NCI-H1694 treated with DMSO at 0.1 percent for 48 hours (cell line): ENCODE measurements at regions not wholly inside any gene's neighbourhood (a gene's known extent, or its start where the extent isn't known, plus 50 kb on each side); places are given as distances from the start of the nearest gene placed in this dataset.

Experiments used
- DNase-seq: peaks from one replicate; lab custom pipeline; 2025; lab: John Stamatoyannopoulos, UW

- DNase-seq: no peak
Measured at GRCh38 chr5:51449026-51449425, 65.8 kb downstream of the ISL1 start.

DNA sequence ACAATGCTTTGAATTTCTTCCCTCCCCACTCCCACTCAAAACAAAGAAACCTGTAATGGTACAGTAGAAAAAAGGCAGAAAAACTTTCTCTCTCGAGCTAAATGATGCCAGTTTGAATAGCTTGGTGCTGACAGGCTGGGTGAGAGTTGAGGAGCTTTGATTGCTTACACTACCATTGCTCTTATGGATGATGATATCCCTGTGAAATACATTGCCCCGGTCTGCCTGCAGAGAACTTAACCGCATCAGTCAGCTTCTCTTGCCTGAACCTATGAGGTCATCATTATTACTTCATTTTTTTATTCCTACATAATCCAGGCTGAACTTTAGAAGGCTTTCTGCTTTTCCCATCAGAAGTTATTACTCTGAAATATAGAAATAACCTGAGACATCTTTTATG, 69.3 kb downstream of the ISL1 start:
- DNase-seq: no peak

DNA sequence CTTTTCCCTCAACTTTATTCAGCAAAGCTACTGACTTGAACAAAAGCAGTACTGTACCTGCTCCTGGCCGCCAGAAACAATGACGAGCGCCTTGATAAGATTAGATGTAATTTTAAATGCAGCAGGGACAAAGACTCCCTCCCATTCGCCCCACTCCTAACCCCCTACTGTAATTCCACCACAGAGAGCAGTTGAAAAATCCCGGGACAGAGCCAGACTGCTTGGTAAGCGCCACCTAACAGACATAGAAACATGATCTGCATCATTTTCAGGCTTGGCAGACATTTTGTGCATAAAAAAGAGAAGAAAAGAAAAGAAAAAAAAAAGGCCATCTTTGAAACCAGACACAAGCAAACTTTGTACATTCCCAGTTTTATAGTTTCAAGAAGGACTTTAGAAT, 81.9 kb downstream of the ISL1 start:
- no peak for DNase-seq

DNA sequence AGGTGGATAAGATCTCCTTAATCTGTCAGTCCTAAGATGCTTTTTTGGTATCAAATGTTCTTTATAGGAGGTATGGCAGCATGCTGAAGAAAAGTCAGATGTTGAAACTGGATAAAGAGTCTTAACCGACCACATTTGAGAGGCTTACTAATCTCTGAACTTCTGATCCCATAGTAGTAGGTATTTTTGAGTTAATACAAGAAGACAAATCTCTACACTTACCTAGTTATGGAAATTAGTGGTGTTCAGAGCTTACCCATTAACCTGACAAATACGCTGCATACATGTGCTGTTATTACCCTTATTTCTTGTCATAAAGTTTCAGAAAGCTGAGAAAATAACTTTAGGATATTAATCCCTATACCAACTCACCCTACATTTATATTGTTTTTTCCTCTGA, 83.0 kb downstream of the ISL1 start:
- no peak for DNase-seq

GRCh38 chr5:51468196-51468595, 84.9 kb downstream of the ISL1 start:
- no peak for DNase-seq

DNA sequence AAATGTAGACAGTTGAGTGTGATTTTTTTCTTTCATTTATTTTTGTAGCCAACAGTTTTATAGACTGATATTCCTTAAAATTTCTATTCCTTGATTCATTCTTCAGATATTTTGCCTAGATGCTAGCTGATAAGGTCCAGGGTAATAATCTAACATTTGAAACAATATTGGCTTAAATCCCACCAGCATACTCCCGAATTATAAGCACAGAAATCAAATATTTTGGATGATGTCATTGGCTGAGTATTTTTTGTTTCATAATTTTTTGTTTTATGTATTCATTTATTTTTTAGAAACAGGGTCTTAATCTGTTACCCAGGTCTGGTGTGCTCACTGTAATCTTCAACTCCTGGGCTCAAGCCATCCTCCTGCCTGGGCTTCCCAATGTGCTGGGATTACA, 88.4 kb downstream of the ISL1 start:
- DNase-seq: no peak

GRCh38 chr5:51472472-51472871, 89.2 kb downstream of the ISL1 start:
- no peak for DNase-seq

- no peak for DNase-seq
Measured at GRCh38 chr5:51475628-51476027, 92.4 kb downstream of the ISL1 start.

- no peak for DNase-seq
Measured at GRCh38 chr5:51476431-51476830, 93.2 kb downstream of the ISL1 start.

DNA sequence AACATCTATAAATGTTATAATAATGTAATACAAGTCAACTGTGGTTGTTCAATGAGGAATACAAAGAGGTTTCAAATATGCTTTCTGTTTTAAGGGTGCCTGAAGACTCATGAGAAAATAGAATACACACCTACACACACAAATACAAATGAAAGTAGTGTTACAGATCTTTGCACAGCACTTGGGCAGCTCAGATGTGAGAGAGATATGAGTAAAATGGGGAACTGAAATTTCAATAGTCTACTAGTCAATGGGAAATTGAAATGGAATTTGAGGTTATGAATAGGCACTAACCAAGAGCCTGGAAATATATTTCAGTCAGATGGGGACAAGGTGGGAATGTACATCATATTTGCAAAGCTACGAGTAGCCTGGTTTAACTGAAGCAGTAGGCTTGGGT, 96.6 kb downstream of the ISL1 start:
- no peak for DNase-seq

GRCh38 chr5:51484326-51484725, 101.1 kb downstream of the ISL1 start:
- DNase-seq: no peak

GRCh38 chr5:51486158-51486557, 102.9 kb downstream of the ISL1 start:
- DNase-seq: no peak

- no peak for DNase-seq
Measured at GRCh38 chr5:51487952-51488351, 104.7 kb downstream of the ISL1 start.

DNA sequence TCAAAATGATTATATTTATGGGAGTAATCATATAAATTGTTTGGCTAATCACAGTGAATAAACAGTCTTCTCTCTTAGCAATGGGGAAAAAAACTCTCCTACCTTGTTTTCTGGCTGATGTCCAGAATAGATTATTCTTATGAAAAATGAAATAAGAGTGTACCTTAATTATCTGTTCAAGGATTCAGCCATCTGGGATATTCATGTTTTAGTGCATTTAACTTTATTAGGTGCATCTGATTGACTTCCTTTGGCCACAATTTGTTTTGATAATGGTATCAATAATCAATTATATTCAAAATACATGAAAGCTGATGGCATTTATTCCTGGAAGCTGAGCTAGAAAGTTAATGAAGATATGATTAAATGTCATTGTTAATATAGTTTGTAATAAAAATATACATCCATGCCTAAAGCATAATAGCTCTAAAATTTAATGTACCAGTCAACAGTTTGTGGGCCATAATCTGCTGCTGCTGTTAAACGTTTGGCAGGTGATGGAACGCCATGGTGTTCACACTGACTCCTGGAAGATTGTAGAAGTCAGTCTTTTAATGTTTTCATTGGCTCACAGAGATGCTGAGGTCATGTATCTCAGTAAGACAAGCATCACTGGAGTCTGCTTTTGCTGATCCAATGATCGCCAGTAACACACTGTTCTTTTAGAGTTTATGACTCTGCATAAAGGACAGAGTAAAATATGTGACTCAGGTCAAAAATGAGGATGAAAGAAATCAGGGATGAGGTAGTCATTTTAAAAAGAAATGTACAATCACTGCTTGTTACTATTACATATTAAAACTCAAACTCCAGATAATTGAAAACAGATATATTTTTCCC, 105.8 kb downstream of the ISL1 start:
- no peak for DNase-seq

- DNase-seq: no peak
Measured at GRCh38 chr5:51494821-51495220, 111.6 kb downstream of the ISL1 start.

GRCh38 chr5:51495672-51496071, 112.4 kb downstream of the ISL1 start:
- DNase-seq: no peak

- DNase-seq: no peak
Measured at GRCh38 chr5:51517838-51518237, 134.6 kb downstream of the ISL1 start.

- DNase-seq: no peak
Measured at GRCh38 chr5:51518607-51519006, 135.4 kb downstream of the ISL1 start.

GRCh38 chr5:51521583-51521982, 138.3 kb downstream of the ISL1 start:
- no peak for DNase-seq

DNA sequence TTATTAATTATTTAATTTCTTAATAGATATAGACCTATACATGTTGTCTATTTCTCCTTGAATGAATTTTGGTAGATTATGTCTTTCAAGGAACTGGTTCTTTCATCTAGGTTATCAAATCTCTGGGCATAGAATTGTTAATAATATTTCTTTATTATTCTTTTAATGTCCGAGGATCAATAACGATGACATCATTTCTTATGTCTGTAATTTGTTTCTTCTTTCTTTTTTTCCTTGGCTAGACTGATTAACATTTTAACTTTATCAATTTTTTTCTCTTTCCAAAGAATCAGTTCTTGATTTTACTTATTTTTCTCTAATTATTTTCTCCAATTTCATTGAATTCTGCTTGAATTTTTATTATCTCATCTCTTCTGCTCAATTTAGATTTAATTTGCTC, 156.0 kb downstream of the ISL1 start:
- DNase-seq: no peak

- DNase-seq: no peak
Measured at GRCh38 chr5:51544031-51544785, 161.0 kb downstream of the ISL1 start.

GRCh38 chr5:51556833-51557232, 173.6 kb downstream of the ISL1 start:
- no peak for DNase-seq

DNA sequence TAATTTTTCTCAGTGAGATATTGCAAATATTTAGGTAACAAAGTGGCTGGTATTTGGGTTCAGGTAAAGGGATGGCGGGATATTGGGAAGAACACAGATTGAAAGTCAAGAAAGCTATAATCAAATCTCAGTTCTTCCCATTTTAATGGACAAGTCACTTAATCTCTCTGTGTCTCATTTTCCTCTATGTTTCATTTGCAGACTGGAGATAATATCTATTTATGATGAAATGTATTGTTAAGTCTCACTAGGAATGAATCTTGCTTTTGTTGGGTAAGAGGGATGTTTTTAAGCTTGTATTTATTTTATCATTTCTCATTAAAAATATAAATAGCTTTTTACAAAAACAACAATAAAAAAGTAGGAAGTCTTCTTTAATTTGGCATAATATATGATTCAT, 175.4 kb downstream of the ISL1 start:
- DNase-seq: no peak

DNA sequence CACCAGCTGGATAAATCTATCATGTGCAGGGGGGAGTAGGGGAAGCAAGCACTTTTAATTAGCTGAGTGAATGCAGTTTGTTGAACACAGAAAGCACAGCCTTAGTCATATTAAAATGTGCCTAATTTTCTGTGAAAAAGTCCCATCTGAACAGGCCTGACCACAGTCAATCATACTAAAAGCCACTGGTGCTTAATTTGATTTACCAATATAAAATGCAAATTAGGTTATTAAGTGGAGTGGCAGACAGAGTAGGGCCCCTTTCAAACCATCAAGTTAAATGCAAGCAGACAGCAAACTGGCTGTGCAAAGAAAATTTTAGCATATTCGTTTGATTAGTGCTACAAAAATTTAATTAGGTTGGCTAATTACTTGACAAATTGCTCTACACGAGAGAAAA, 176.1 kb downstream of the ISL1 start:
- DNase-seq: no peak
